ENCODE measurements at regions not wholly inside any gene's neighbourhood (a gene's known extent, or its start where the extent isn't known, plus 50 kb on each side); places are given as distances from the start of the nearest gene placed in this dataset.

GRCh38 chr2:38171208-38171855 lies 95.4 kb upstream of the CYP1B1 start:
- DNase-seq (ENCODE audit: low read depth): no peak

- no peak for DNase-seq (ENCODE audit: low read depth)
Observed at GRCh38 chr2:38170733-38171132, 94.8 kb upstream of the CYP1B1 start.

- DNase-seq (ENCODE audit: low read depth): peak; percentile 71
Observed at GRCh38 chr2:38170067-38170466, 94.1 kb upstream of the CYP1B1 start.

- no peak for DNase-seq (ENCODE audit: low read depth)
Observed at GRCh38 chr2:38168710-38169480, 92.9 kb upstream of the CYP1B1 start.

GRCh38 chr2:38167968-38168350 lies 92.0 kb upstream of the CYP1B1 start:
- no peak for DNase-seq (ENCODE audit: low read depth)

GRCh38 chr2:38165698-38166097 lies 89.7 kb upstream of the CYP1B1 start:
- no peak for DNase-seq (ENCODE audit: low read depth)

- no peak for DNase-seq (ENCODE audit: low read depth)
Observed at GRCh38 chr2:38164881-38165280, 88.9 kb upstream of the CYP1B1 start.

- no peak for DNase-seq (ENCODE audit: low read depth)
Observed at GRCh38 chr2:38163579-38163978, 87.6 kb upstream of the CYP1B1 start.

GRCh38 chr2:38163006-38163405 lies 87.1 kb upstream of the CYP1B1 start:
- DNase-seq (ENCODE audit: low read depth): no peak

- DNase-seq (ENCODE audit: low read depth): no peak
Observed at GRCh38 chr2:38160516-38160915, 84.6 kb upstream of the CYP1B1 start.

GRCh38 chr2:38159597-38159996 lies 83.6 kb upstream of the CYP1B1 start:
- DNase-seq (ENCODE audit: low read depth): no peak

- no peak for DNase-seq (ENCODE audit: low read depth)
Observed at GRCh38 chr2:38159191-38159590, 83.2 kb upstream of the CYP1B1 start.

GRCh38 chr2:38158378-38159118 lies 82.6 kb upstream of the CYP1B1 start:
- DNase-seq (ENCODE audit: low read depth): peak; percentile 44

GRCh38 chr2:38156436-38156835 lies 80.5 kb upstream of the CYP1B1 start:
- DNase-seq (ENCODE audit: low read depth): no peak

GRCh38 chr2:38155015-38155414 lies 79.1 kb upstream of the CYP1B1 start:
- DNase-seq (ENCODE audit: low read depth): no peak

GRCh38 chr2:38154395-38154794 lies 78.4 kb upstream of the CYP1B1 start:
- DNase-seq (ENCODE audit: low read depth): no peak

- no peak for DNase-seq (ENCODE audit: low read depth)
Observed at GRCh38 chr2:38153476-38154135, 77.7 kb upstream of the CYP1B1 start.

- DNase-seq (ENCODE audit: low read depth): no peak
Observed at GRCh38 chr2:38152913-38153312, 77.0 kb upstream of the CYP1B1 start.

GRCh38 chr2:38152035-38152434 lies 76.1 kb upstream of the CYP1B1 start:
- no peak for DNase-seq (ENCODE audit: low read depth)

- DNase-seq (ENCODE audit: low read depth): no peak
Observed at GRCh38 chr2:38149531-38149930, 73.6 kb upstream of the CYP1B1 start.

- peak; percentile 77 for DNase-seq (ENCODE audit: low read depth)
Observed at GRCh38 chr2:38148501-38148900, 72.5 kb upstream of the CYP1B1 start.

GRCh38 chr2:38147333-38148121 lies 71.6 kb upstream of the CYP1B1 start:
- no peak for DNase-seq (ENCODE audit: low read depth)

All from fibroblast of the conjunctiva (primary cell).